HCT116 (cell line): ENCODE measurements at regions not wholly inside any gene's neighbourhood (a gene's known extent, or its start where the extent isn't known, plus 50 kb on each side); places are given as distances from the start of the nearest gene placed in this dataset.

ENCODE experiments used
- EZH2 ChIP-seq: fragments of 200-600 bp; sonication (generic); IDR thresholded peaks from 2 replicates; pipeline ENCODE4 v1.6.1; 2017; ENCODE audit warnings: antibody characterized with exemption, mixed run types
- SP1 ChIP-seq: IDR thresholded peaks from 2 replicates; pipeline ENCODE4 v1.6.1; 2012; ENCODE audit warnings: low read depth
- YY1 ChIP-seq: IDR thresholded peaks from 2 replicates; pipeline ENCODE4 v1.6.1; 2011; ENCODE audit warnings: low read length, low read depth, moderate library complexity, mild to moderate bottlenecking; ENCODE audit not compliant: insufficient replicate concordance; ENCODE audit errors: extremely low read depth
- ZNF274 ChIP-seq: fragments of 200-500 bp; sonication (Bioruptor generic); IDR thresholded peaks from 2 replicates; pipeline ENCODE4 v1.6.1; 2014; ENCODE audit warnings: mild to moderate bottlenecking, low read depth, low read length, inconsistent platforms
- TF ChIP-seq, protein P1 (sequence below), 3 experiments: fragments of 200-600 bp in 1 of 3; sonication (generic) in 1 of 3; IDR thresholded peaks in 2 of 3; conservative IDR thresholded peaks in 1 of 3; 2 replicates each; pipeline ENCODE4 v1.5.1; 2012 to 2017; ENCODE audit warnings: low read depth in 2 of 3, low read length in 2 of 3, antibody characterized with exemption in 1 of 3, borderline replicate concordance in 1 of 3, control low read depth in 1 of 3, mild to moderate bottlenecking in 1 of 3, mixed read lengths in 1 of 3, mixed run types in 1 of 3, moderate library complexity in 1 of 3; ENCODE audit not compliant: insufficient read depth in 1 of 3

DNA sequence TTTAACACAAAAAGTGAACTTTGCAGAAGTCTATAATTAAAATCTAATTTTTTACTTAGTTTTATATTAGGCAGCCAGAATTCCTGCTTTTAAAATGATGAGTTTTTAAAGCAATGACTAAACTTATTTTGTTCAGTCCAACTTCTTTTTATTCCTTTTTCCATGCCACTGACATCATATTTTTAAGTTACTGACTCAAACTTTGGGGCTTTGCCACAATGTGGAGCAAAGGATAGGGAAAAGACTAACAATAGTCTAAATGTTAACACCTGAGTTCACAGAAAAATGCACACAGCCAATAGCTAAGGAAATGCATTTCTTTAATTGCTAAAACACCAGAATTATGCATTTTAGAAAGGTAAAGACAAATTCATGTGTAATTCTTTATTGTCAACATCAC lies 647.6 kb upstream of the DPPA4 start:
- TF ChIP-seq SP1 (no peak), ZNF274 (no peak), YY1 (no peak), EZH2 (no peak)
- TF ChIP-seq, protein P1, sequence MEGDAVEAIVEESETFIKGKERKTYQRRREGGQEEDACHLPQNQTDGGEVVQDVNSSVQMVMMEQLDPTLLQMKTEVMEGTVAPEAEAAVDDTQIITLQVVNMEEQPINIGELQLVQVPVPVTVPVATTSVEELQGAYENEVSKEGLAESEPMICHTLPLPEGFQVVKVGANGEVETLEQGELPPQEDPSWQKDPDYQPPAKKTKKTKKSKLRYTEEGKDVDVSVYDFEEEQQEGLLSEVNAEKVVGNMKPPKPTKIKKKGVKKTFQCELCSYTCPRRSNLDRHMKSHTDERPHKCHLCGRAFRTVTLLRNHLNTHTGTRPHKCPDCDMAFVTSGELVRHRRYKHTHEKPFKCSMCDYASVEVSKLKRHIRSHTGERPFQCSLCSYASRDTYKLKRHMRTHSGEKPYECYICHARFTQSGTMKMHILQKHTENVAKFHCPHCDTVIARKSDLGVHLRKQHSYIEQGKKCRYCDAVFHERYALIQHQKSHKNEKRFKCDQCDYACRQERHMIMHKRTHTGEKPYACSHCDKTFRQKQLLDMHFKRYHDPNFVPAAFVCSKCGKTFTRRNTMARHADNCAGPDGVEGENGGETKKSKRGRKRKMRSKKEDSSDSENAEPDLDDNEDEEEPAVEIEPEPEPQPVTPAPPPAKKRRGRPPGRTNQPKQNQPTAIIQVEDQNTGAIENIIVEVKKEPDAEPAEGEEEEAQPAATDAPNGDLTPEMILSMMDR (IDR thresholded peaks at IDR 0.05 in 2 of 3, conservative IDR thresholded peaks at IDR 0.05 in 1 of 3; ENCODE audit: borderline replicate concordance in 1 of 3, insufficient read depth in 1 of 3, low read depth in 2 of 3, low read length in 2 of 3): no peak
